HCT116 (cell line): ENCODE measurements at regions not wholly inside any gene's neighbourhood (a gene's known extent, or its start where the extent isn't known, plus 50 kb on each side); places are given as distances from the start of the nearest gene placed in this dataset.

Experiments used
- ATAC-seq: fragments of 200-7000 bp; cut with Tn5 transposase; 2 replicates; pipeline ENCODE4 v1.9.1; 2020; ENCODE audit warnings: mild to moderate bottlenecking, moderate library complexity
- BruUV-seq: library from RNA; stranded (reverse); fragments of 400-500 nt; replicated peaks from 2 replicates; lab custom pipeline; 2021; lab: Mats Ljungman, UMichigan
- CTCF ChIA-PET: fragments of 300-600 bp; sonication (Branson Sonifier 250); formaldehyde crosslinking; loops from one replicate; lab custom pipeline; 2021; ENCODE audit warnings: antibody characterized with exemption; lab: Charles Lee
- POLR2A ChIA-PET: fragments of 300-600, 350-600 bp; sonication (Branson Sonifier 250); formaldehyde crosslinking; loops from one replicate; lab custom pipeline; 2021; ENCODE audit warnings: antibody characterized with exemption; lab: Charles Lee
- RAD21 ChIA-PET, 2 experiments: fragments of 300-600 bp; sonication (Branson Sonifier 250); formaldehyde crosslinking; loops; one replicate each; lab custom pipeline; 2023; ENCODE audit warnings: low total read pairs in 2 of 2; ENCODE audit not compliant: uncharacterized antibody in 2 of 2, unreplicated experiment in 2 of 2, low non-redundant PET in 1 of 2; lab: Charles Lee
- DNase-seq: peaks from one replicate; pipeline ENCODE4 v3.0.0-alpha.2; 2010; ENCODE audit warnings: low read depth, low spot score
- H2AFZ ChIP-seq: fragments of 200-600 bp; shearing (Covaris generic), sonication (generic); 2 replicates; pipeline ENCODE4 v1.6.1; 2017; ENCODE audit warnings: low read depth, mixed run types, mixed read lengths, antibody characterized with exemption, low read length; ENCODE audit not compliant: poor library complexity, severe bottlenecking
- H3K27ac ChIP-seq: 2 replicates; pipeline ENCODE4 v1.5.1; 2012; ENCODE audit warnings: low read depth, low read length
- H3K27me3 ChIP-seq: fragments of 200-600 bp; sonication (generic); 2 replicates; pipeline ENCODE4 v1.6.1; 2016; ENCODE audit warnings: mixed run types, low read length, mixed read lengths; ENCODE audit not compliant: insufficient read depth
- H3K36me3 ChIP-seq, 2 experiments: fragments of 200-500 bp in 1 of 2; fragments of 200-600 bp in 1 of 2; sonication (Bioruptor generic) in 1 of 2; sonication (generic) in 1 of 2; 2 replicates each; pipeline versions ENCODE4 v1.5.1 to v1.6.1; 2014 to 2016; ENCODE audit warnings: low read length in 2 of 2, inconsistent platforms in 1 of 2, mixed read lengths in 1 of 2, mixed run types in 1 of 2; ENCODE audit not compliant: insufficient read depth in 2 of 2, control insufficient read depth in 1 of 2
- H3K4me1 ChIP-seq, 2 experiments: fragments of 200-600 bp in 1 of 2; sonication (generic) in 1 of 2; 2 replicates each; pipeline versions ENCODE4 v1.5.1 to v1.6.1; 2012 to 2017; ENCODE audit warnings: low read length in 2 of 2, inconsistent platforms in 1 of 2, mild to moderate bottlenecking in 1 of 2, mixed read lengths in 1 of 2, mixed run types in 1 of 2, moderate library complexity in 1 of 2; ENCODE audit not compliant: insufficient read depth in 2 of 2, control insufficient read depth in 1 of 2
- H3K4me2 ChIP-seq: fragments of 200-600 bp; sonication (generic); 2 replicates; pipeline ENCODE4 v1.6.1; 2017; ENCODE audit warnings: mixed run types, low read length, mixed read lengths
- H3K4me3 ChIP-seq, 2 experiments: fragments of 200-600 bp in 1 of 2; sonication (generic) in 1 of 2; replicated peaks in 1 of 2; 2 replicates each; pipeline ENCODE4 v1.5.1; 2011 to 2016; ENCODE audit warnings: low read length in 2 of 2, control low read depth in 1 of 2, low read depth in 1 of 2, mild to moderate bottlenecking in 1 of 2, mixed read lengths in 1 of 2, mixed run types in 1 of 2
- H3K79me2 ChIP-seq: fragments of 200-600 bp; sonication (generic); 2 replicates; pipeline ENCODE4 v1.6.1; 2017; ENCODE audit warnings: mild to moderate bottlenecking, mixed run types, low read length, moderate library complexity, mixed read lengths; ENCODE audit not compliant: insufficient read depth
- H3K9ac ChIP-seq: fragments of 200-600 bp; sonication (generic); 2 replicates; pipeline ENCODE4 v1.6.1; 2016; ENCODE audit warnings: low read length, mixed read lengths
- H3K9me2 ChIP-seq: fragments of 200-600 bp; sonication (generic), shearing (Covaris generic); 2 replicates; pipeline ENCODE4 v1.6.1; 2017; ENCODE audit warnings: mixed run types, mild to moderate bottlenecking, moderate library complexity; ENCODE audit not compliant: insufficient read depth
- H3K9me3 ChIP-seq, 2 experiments: fragments of 200-500 bp in 1 of 2; fragments of 200-600 bp in 1 of 2; sonication (Bioruptor generic) in 1 of 2; sonication (generic) in 1 of 2; 2 replicates each; pipeline ENCODE4 v1.6.1; 2014 to 2017; ENCODE audit warnings: low read length in 2 of 2, mixed read lengths in 2 of 2, inconsistent platforms in 1 of 2, low read depth in 1 of 2, mild to moderate bottlenecking in 1 of 2, mixed run types in 1 of 2, moderate library complexity in 1 of 2; ENCODE audit not compliant: control insufficient read depth in 1 of 2, insufficient read depth in 1 of 2
- H4K20me1 ChIP-seq: fragments of 200-600 bp; sonication (generic), shearing (Covaris generic); 2 replicates; pipeline ENCODE4 v1.6.1; 2017; ENCODE audit warnings: mixed run types, mild to moderate bottlenecking, moderate library complexity; ENCODE audit not compliant: insufficient read depth
- ATF3 ChIP-seq: IDR thresholded peaks from 2 replicates; pipeline ENCODE4 v1.6.1; 2012
- CBX3 ChIP-seq: IDR thresholded peaks from 2 replicates; pipeline ENCODE4 v1.6.1; 2012; ENCODE audit warnings: low read depth
- CEBPB ChIP-seq: IDR thresholded peaks from 2 replicates; pipeline ENCODE4 v1.6.1; 2012; ENCODE audit warnings: low read depth
- CTCF ChIP-seq, 3 experiments: fragments of 200-600 bp in 1 of 3; sonication (generic) in 1 of 3; IDR thresholded peaks in 2 of 3; conservative IDR thresholded peaks in 1 of 3; 2 replicates each; pipeline ENCODE4 v1.5.1; 2012 to 2017; ENCODE audit warnings: low read depth in 2 of 3, low read length in 2 of 3, antibody characterized with exemption in 1 of 3, borderline replicate concordance in 1 of 3, control low read depth in 1 of 3, mild to moderate bottlenecking in 1 of 3, mixed read lengths in 1 of 3, mixed run types in 1 of 3, moderate library complexity in 1 of 3; ENCODE audit not compliant: insufficient read depth in 1 of 3
- EGR1 ChIP-seq: IDR thresholded peaks from 2 replicates; pipeline ENCODE4 v1.6.1; 2012; ENCODE audit warnings: low read depth
- EZH2 ChIP-seq: fragments of 200-600 bp; sonication (generic); IDR thresholded peaks from 2 replicates; pipeline ENCODE4 v1.6.1; 2017; ENCODE audit warnings: antibody characterized with exemption, mixed run types
- FOSL1 ChIP-seq: IDR thresholded peaks from 2 replicates; pipeline ENCODE4 v1.6.1; 2012; ENCODE audit warnings: low read depth
- JUND ChIP-seq: IDR thresholded peaks from 2 replicates; pipeline ENCODE4 v1.6.1; 2012
- MAX ChIP-seq: IDR thresholded peaks from 2 replicates; pipeline ENCODE4 v1.6.1; 2012
- POLR2A ChIP-seq: IDR thresholded peaks from 2 replicates; pipeline ENCODE4 v1.7.0; 2011; ENCODE audit warnings: borderline replicate concordance; ENCODE audit not compliant: insufficient read depth, insufficient read length; ENCODE audit errors: extremely low read depth
- RAD21 ChIP-seq: IDR thresholded peaks from 2 replicates; pipeline ENCODE4 v1.6.1; 2012; ENCODE audit warnings: low read depth, mild to moderate bottlenecking
- SIN3A ChIP-seq: IDR thresholded peaks from 2 replicates; pipeline ENCODE4 v1.6.1; 2012; ENCODE audit warnings: low read depth
- SP1 ChIP-seq: IDR thresholded peaks from 2 replicates; pipeline ENCODE4 v1.6.1; 2012; ENCODE audit warnings: low read depth
- TCF7L2 ChIP-seq: IDR thresholded peaks from 2 replicates; pipeline ENCODE4 v1.7.0; 2011; ENCODE audit warnings: borderline replicate concordance, inconsistent platforms; ENCODE audit not compliant: insufficient read depth, insufficient read length; ENCODE audit errors: extremely low read depth
- YY1 ChIP-seq: IDR thresholded peaks from 2 replicates; pipeline ENCODE4 v1.6.1; 2011; ENCODE audit warnings: low read length, low read depth, moderate library complexity, mild to moderate bottlenecking; ENCODE audit not compliant: insufficient replicate concordance; ENCODE audit errors: extremely low read depth
- ZNF274 ChIP-seq: fragments of 200-500 bp; sonication (Bioruptor generic); IDR thresholded peaks from 2 replicates; pipeline ENCODE4 v1.6.1; 2014; ENCODE audit warnings: mild to moderate bottlenecking, low read depth, low read length, inconsistent platforms
- intact Hi-C: fragments of 100-400 bp; cut with micrococcal nuclease; formaldehyde crosslinking; loops from 2 replicates; pipeline ENCODE4 v1.10.0; 2022

GRCh38 chr21:35265170-35265877 is 216.2 kb upstream of the RUNX1 start:
- Histone ChIP-seq H3K4me3 (peak overlapping the region in 1 of 2 experiments; percentile 32; a peak in 2 of 4 replicates), H3K4me2 (peak overlapping the region; percentile 72), H3K9ac (peak overlapping the region; percentile 30; the same call in 1 of the 2 replicates), H3K27me3 (no peaks in the 10 kb centered on the region), H3K9me2 (no peaks in the 10 kb centered on the region), H3K9me3 (no peaks in the 10 kb centered on the region), H3K4me1 (peaks cover 14 to 28% of the 10 kb centered on the region in 2 experiments), H3K36me3 (no peaks in the 10 kb centered on the region), H4K20me1 (no peaks in the 10 kb centered on the region), H3K79me2 (no peaks in the 10 kb centered on the region), H2AFZ (peak overlapping the region; percentile 69), H3K27ac (peak overlapping the region; percentile 59)
- ChIA-PET CTCF (no interaction called here), POLR2A (interaction anchor here (2.5 kb wide), 1 partner anchor 9 kb away, joined by 7 read pairs; no protein-coding TSS in a partner anchor), RAD21 (no interaction called here)
- BruUV-seq, result no TSS peak
- peak; percentile 52 for DNase-seq
- ATAC-seq, result peak; percentile 86
- intact Hi-C loops, result no loop called here
- TF ChIP-seq CTCF (IDR thresholded peaks at IDR 0.05 in 2 of 3, conservative IDR thresholded peaks at IDR 0.05 in 1 of 3; ENCODE audit: borderline replicate concordance in 1 of 3, insufficient read depth in 1 of 3, low read depth in 2 of 3, low read length in 2 of 3), result no peak
- no peak for TF ChIP-seq SIN3A
- peak; percentile 54; the same call in 1 of the 2 replicates for TF ChIP-seq MAX
- no peak for TF ChIP-seq ZNF274
- TF ChIP-seq JUND, result peak; percentile 51; the same call in 1 of the 2 replicates
- no peak for TF ChIP-seq ATF3
- TF ChIP-seq POLR2A, result no peak
- no peak for TF ChIP-seq TCF7L2
- TF ChIP-seq EZH2, result no peak
- no peak for TF ChIP-seq RAD21
- peak; percentile 54 for TF ChIP-seq SP1
- TF ChIP-seq CBX3, result no peak
- no peak for TF ChIP-seq CEBPB
- TF ChIP-seq YY1, result no peak
- peak; percentile 61 for TF ChIP-seq FOSL1
- no peak for TF ChIP-seq EGR1
